Occipital lobe (tissue), 1 donor: ENCODE measurements at regions not wholly inside any gene's neighbourhood (a gene's known extent, or its start where the extent isn't known, plus 50 kb on each side); places are given as distances from the start of the nearest gene placed in this dataset.

Source experiments
- DNase-seq: peaks from one replicate; lab custom pipeline; 2025; lab: John Stamatoyannopoulos, UW

DNA sequence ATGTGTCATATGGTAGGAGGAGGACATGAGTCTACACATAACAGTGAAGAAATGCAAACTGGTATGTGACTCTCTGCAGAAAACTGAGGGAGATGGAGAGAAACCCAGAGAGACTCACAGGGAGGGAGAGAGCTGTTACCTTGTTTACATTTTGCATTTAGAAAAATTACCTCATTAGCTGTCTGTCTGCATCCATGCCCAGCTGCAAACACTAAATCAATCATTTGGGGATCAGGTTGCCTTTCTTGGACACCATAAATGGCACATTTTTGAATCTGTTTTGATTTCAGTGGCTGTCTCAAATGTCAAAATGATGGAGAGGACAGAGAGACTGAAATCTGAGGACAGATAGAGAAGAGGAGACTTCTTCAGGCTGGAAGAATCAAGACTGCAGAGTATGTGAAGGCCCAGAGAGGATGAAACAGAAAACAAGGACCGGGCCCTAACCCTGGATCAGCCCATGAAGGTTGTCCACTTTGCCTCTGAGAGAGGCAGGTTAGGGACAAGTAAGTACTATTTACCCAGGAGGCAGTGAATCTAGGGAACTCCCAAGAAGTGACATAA is 92.2 kb downstream of the UNC5CL start:
- DNase-seq: no peak

DNA sequence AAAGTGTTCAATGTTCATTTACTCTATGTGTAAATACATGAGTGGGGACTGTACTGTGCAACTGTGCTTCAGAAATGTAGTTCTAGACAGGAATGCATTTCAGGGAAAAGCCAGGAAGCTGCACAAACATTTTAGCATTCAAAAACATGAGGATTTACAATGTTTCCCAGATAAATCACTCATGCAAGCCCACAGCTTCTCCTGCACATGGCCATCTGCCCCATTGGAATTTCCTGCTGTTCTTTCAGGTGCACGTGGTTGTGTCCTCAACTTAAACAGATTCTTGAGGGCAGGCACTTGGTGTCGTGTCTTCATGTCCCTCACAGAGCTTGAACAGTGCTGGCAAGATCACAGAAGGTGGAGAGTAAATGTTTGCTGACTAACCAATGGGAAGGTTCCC is 101.5 kb downstream of the UNC5CL start:
- DNase-seq: no peak

DNA sequence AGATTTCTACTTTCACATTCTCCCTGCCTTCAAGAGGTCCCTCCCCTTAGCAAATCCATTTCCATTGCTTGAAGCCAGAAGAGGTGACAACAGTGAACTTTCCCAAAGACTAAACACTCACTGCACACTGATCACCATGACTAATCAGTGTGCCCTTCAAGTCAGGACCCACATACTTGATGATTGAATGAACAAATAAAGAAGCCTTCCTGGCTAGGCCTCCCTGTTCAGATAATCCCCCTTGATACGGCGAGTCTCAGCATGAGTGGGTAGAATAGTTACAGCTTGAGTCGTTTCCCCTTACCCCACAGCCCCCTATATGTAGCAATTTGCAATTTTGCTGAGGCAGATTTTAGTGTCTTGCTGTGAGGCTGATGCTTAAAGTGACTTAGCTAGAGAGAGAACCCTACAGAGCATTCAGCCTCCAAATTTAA is 102.2 kb downstream of the UNC5CL start:
- no peak for DNase-seq

DNA sequence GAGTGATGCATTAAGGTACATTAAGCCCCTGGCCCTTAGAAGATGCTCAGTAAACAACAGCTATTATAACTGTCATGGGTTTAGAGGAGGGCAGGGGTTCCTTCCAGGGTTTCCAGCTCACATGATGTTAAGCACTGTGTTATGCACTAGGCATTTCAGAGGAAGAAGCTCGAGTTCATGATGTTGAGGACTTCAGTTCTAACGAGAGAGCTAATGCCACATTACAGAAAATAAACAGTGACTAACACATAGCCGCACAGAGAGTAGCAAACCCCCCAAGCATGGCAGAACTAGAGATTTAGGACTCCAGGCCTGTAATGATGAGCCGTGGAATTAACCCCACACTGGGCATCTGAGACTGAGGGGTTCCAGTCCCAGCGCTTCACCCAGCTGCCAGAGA is 105.2 kb downstream of the UNC5CL start:
- no peak for DNase-seq

DNA sequence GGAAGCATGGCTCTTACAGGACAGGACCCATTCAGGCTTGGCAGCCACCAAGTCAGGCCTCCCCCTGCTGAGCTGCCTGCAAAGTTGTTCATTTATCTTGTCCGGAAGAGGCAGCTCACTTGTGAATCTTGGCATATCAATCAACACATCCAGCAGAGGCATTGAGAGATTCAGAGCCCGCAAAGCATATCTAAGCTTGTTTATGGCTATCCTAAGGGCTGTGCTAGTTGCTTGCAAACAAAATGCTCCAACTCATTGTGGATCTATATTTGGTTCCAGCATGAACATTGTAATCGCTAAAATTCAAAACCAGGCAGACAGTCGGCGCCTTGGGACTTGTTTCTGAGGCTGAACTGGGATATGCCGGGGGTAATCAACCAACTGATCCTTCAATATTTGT is 106.1 kb downstream of the UNC5CL start:
- DNase-seq: no peak

DNA sequence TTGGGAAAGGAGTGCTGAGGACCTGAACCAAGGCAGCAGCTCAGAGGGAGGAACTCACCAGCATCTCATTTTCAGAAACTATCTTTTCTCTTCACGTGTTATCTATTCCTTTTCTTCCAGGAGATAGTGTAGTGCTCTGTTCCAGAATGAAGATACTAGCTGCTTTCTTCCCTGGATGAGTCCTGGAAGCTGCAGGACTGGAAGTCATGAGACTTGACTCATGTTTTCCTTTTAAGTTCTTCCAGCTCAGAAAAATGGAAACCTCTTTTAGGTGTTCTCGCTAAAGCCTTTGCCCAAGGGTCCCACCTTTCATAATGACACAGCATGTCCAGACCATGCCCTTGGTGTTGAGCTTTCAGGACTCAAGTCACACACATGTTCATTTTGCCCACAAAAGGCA is 106.7 kb downstream of the UNC5CL start:
- DNase-seq: no peak

DNA sequence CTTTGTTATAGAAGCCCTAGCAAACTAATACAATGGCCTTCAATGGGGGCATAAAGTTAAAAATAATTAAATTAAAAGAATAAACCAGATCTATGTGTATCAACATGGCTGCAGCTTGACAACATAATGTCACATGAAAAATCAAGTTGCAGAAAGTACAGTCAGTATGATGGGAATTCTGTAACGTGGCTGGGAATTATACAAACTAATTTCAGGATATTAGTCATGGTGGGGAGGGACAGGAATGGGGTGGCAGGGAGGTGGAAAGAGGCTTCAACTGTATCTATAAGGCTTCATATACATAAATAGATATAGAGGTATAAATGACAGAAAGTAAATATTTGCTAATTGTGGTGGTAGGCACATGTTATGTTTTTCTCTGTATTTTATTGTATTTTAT is 107.1 kb downstream of the UNC5CL start:
- no peak for DNase-seq

DNA sequence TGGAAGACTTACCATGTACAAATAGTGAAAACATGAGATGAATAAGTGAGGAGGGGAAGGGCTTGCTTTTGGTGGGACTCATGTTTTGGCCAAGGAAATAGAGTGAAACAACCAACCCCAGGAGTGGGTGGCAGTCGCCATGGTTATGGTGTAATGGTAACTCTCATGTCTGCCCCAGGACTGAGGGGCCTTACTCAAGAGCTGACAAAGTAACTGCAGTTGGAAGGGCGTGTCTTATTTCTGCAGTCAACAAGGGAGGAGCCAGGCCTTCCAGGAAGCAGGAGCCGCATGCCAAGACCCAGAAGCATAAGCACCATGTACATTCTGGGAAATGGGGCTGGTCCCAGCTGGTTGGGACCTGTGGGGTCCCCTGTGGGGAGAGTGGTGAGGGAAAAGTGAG is 108.5 kb downstream of the UNC5CL start:
- no peak for DNase-seq

DNA sequence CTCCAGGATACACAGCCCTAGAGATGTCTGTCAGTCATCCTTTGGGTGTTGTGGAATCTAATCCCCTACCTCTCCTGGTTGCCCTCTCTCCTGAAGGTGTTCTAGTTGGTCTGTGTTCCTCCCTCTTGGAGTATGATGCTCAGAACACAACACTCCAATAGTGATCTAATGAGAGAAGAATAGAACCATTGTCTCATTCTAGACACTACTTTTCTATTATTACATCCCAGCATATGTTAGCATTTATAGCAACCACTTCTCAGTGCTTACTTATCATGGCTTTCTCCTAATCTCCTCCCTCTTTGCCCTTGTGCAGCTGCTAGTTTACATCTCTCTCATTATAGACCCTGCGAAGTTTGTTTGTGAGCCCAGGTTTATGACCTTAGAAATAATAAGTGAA is 109.0 kb downstream of the UNC5CL start:
- DNase-seq: no peak

DNA sequence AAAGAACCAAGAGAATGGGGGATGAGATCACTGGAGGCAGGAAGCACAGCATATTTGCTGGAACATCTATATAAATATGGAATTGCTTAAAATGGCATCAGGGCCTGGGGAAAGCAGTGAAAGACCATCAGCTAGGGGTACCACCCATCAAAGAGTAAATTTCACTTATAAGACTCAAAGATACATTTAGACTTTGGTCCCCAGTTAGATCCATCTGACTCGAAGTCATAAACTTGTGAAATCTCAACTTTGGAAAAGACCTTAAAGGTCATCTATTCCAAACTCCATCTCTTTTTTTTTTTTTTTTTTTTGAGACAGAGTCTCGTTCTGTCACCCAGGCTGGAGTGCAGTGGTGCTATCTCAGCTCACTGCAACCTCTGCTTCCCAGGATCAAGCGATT is 109.8 kb downstream of the UNC5CL start:
- DNase-seq: no peak

DNA sequence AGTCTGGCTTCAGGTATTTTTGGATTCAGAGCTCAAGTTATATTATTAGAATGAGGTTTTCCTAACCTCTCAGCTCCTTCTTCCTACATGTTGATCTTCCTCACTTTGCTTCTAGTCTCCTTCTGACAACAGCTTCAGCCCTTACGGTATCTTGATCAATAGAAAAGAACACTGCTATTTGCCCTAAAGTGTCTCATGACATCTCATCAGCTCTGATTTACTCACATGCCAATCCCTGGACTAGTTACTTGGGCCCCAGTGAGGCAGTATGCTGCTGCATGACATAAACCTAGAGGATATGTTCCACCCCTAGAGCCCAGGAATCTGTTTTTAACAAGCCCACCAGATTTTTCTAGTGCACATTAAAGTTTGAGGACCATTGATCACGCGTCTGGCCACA is 110.3 kb downstream of the UNC5CL start:
- no peak for DNase-seq

DNA sequence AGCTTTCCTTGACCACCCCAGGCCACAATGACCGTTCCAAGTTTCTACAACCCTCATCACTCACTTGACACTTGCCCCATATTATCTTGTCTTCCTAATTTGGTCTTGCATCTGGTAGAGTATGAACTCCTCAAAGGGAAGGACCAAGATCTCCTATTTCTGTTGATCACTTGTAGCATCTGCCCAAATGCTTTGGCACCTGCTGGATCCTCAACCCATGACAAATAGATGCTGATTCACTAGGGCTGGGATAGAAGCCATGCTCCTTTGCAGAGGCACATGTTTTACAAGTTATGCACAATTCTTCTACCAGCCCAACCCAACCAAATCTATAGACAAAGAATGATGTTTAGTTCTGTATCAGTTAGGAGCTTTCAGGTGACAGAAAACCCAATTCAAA is 110.7 kb downstream of the UNC5CL start:
- DNase-seq: no peak

DNA sequence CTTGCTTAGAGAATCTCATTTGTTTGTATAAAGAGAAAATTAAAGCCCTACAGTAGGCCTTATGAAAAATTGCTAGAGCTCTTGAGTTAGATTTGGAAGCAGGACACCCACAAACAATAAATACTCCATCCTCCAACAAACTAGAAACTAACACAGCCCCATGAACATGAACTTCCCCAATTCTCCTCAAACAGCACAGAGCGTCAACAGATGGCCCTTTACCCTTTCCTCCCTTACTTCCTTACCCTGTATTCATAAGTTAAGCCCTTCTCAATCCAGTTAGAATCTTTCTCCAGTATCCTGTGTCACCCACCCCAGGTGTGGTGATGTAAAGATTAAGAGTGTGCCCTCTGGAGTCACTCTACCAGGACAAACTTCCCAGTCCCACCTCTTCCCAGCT is 113.7 kb downstream of the UNC5CL start:
- no peak for DNase-seq

DNA sequence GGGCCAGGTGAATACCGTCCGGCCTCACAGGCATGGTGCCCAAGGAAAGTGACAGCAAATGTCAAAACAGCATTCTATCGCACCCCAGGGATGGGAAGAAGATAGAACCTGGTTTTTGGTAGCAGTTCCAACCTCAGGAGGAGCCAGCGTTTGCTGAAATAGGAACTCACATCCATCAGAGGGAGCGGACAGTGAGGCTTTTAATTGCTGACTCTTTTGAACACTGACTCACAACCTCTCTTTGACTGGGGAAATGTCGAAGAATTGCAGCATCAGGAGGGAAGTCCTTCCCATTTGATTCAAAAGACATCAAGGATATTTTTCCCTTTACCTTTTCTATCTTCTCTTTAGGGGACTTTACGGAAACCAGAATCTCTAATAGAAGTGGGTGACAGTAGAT is 114.2 kb downstream of the UNC5CL start:
- DNase-seq: no peak

DNA sequence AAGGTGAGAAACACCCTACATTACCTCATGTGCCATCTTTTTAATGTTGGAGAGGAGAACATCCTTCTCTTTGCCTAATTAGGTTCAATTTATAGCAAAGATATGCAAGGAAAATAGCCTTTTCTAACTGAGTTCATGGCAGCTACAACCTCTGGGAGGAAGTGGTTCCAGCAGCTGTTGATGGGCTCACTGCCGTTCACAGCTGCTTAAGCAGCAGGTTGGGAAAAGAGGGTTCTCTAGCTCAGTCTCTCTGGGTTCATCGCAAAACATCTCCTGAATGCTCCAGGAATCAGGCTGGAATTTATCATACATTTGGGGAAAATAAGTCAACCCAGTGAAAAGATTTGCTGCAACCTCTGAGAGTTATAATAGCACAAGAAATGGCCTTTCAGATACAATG is 115.1 kb downstream of the UNC5CL start:
- no peak for DNase-seq

DNA sequence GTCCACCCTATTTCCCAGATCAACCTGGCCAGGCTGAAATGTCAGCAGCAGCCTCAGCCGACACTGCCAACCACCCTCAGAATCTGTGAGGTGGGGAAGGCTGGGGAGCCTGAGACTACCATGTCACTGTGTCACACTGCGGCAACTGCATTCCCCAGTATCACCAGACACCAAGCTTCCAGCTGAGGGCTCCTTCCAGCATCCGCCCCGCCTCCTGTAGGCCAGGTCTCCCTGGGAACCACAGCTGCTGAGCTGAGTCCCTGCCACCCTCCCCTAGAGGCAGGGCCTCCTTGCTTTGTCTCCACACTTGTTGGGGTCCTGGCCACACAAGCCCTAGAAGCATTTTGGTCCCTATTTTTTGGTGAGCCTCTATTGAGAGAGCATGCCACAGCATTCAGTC is 115.7 kb downstream of the UNC5CL start:
- DNase-seq: no peak

DNA sequence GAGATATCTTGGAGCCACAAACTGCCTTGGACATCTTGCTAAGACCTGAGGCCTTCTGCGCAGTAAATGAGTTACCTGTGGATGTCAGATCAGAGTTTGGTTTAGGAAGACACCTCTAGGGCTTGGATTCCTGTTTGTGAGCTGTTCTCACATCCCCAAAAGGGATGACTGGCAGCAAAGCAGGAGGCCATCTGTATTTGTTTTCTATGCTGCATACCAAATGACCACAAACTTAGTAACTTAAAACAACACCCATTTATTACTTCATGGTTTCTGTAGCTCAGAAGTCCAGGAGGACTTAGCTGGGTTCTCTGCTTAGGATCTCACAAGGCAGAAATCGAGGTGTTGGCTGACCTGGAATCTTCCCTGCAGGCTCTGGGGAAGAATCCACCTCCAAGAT is 116.7 kb downstream of the UNC5CL start:
- DNase-seq: no peak

DNA sequence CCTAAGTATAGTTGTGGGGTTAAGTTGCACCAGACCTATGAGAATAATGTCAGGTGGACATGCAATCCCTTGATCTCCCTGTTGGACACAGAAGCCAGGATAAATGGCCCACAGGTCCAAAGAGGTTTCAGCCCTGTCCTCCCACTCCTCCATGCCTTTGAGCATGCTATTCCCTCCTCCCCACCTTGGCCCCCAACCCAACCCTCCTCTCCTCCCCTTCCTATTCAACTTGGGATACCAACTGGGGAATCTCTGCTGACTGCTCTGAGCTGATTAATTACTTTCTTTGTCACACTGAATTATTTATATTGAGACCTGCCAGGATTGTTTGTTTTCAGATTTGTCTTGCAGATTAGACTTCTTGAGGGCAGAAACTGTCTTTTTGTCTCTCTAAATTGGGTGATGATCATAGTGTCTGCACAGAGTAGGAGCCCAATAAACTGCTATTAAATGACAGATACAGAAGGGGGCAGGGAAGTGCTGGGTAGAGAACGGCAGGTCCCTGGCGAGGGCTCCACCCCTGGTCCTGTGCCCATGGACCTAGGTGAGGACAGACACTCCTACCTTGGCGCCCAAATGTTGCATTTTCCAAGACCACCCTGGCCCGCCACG is 120.9 kb downstream of the UNC5CL start:
- DNase-seq: no peak

DNA sequence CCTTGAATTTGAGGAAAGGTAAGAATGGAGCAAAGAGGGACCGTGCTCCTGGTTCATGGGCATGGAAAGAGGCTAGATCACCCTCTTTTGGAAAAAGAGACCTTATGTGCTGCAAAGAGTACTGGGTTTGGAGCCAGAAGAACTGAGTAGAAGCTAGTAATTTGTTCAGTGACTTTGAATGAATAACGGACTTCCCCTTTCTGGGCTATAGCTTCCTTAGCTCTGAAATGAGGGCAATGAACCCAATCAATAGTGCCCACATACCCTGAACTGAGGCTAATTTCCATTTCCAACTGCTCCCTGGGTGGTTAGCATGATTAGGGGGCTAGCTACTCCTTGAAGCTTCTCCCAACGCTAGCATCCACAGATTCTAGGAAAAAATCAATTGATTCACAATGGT is 121.4 kb downstream of the UNC5CL start:
- DNase-seq: no peak

DNA sequence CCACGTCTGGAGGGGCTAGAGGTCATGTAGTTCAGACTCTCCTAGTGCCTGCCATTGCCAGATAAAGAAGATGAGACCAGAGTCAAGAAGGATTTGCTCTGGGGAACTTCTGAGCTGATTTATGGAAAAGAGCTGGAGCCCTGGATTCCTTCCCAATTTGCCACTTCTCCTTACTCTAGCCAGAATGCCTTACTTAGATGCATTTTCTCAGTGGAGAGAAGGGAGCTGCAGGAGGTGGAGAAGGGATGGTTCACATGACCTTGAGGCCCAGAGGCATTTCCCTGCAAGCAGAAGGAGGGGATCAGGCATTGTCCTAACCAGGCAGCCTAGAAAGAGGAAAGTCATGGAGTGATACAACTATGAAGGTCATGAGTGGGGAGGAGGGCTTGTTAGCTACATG is 122.2 kb downstream of the UNC5CL start:
- DNase-seq: no peak

DNA sequence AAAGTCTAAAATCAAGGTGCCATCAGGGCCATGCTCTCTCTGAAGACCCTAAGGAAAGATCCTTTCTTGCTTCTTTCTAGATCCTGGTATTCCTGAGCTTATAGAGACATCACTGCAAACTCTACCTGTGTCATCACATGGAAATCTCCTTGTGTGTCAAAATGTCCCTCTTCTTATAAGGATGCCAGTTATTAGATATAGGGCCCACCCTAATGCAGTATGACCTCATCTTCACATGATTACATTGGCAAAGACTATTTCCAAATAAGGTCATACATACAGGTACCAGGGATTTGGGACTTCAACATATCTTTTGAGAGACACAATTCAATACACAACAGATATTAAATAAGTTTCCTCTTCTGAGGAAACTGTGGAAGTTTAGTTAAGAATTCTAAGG is 123.9 kb downstream of the UNC5CL start:
- no peak for DNase-seq

DNA sequence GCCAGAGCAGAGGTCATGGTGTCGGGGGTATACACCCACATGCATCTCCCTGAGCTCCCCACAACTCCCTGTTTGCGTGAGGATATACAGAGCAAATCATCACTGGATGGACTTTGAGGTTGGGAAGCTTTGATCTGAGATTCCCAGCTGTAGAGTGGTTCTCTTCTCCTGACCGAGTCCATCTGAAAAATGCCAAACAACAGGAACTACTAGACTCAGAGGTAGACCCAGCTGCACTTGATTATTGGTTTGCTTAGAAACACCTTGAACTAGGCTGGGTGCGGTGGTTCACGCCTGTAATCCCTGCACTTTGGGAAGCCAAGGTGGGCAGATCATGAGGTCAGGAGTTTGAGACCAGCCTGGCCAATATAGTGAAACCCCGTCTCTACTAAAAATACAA is 125.0 kb downstream of the UNC5CL start:
- no peak for DNase-seq

DNA sequence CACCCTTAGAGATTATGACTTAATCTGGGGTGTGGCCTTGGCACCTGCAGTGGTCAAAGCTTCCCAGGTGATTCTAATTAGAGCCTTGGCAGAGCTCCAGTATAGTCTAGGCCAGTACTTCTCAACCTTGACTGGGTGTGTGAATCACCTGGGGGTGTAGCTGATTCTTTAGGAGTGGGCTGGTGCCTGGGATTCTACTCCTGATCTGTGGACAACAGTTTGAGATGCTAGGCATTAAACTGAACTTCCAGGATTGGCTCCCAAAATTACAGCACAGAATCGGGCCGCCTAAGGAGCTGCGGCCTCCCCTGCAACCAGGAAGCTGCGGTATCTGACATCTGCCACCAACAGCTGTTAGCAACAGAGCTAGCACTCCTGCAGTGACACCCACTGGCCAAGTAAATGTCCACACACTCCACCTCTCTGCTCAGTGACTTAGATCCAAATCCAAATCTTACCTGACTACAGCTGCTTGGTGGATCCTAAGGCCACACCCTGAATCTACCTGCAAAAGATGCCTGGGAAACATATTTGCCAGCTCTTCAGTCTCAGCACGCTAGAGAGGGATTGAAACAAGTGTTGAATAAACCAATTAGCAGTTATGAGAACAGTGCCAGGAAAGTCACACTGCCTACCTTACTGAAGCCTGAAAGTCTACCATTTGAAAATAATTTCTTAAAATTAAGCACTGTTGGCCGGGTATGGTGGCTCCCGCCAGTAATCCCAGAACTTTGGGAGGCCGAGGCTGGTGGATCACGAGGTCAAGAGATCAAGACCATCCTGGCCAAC is 126.7 kb downstream of the UNC5CL start:
- no peak for DNase-seq
